ENCODE measurements at regions not wholly inside any gene's neighbourhood (a gene's known extent, or its start where the extent isn't known, plus 50 kb on each side); places are given as distances from the start of the nearest gene placed in this dataset.
A peak's percentile ranks its signal among the peaks of the same experiment; 100 is the strongest.
"Not testable (repeated sequence)": the region's sequence is repeated elsewhere in the genome, so short reads cannot be mapped to it uniquely, and the experiment has no call there.

GRCh38 chr12:126907900-126908764 is 1358.8 kb upstream of the TMEM132C start:
- DNase-seq (ENCODE audit: low spot score): no peak

- no peak for DNase-seq (ENCODE audit: low spot score)
Measured at GRCh38 chr12:126908765-126909142, 1358.2 kb upstream of the TMEM132C start.

- no peak for DNase-seq (ENCODE audit: low spot score)
Measured at GRCh38 chr12:126910570-126910969, 1356.4 kb upstream of the TMEM132C start.

GRCh38 chr12:126912111-126912510 is 1354.9 kb upstream of the TMEM132C start:
- DNase-seq (ENCODE audit: low spot score): no peak

- DNase-seq (ENCODE audit: low spot score): peak; percentile 40
Measured at GRCh38 chr12:126914170-126914793, 1352.7 kb upstream of the TMEM132C start.

GRCh38 chr12:126915309-126915708 is 1351.7 kb upstream of the TMEM132C start:
- DNase-seq (ENCODE audit: low spot score): no peak

- no peak for DNase-seq (ENCODE audit: low spot score)
Measured at GRCh38 chr12:126926023-126926594, 1340.9 kb upstream of the TMEM132C start.

GRCh38 chr12:126930234-126930633 is 1336.7 kb upstream of the TMEM132C start:
- no peak for DNase-seq (ENCODE audit: low spot score)

GRCh38 chr12:126932156-126932555 is 1334.8 kb upstream of the TMEM132C start:
- no peak for DNase-seq (ENCODE audit: low spot score)

GRCh38 chr12:126935435-126935834 is 1331.5 kb upstream of the TMEM132C start:
- no peak for DNase-seq (ENCODE audit: low spot score)

- no peak for DNase-seq (ENCODE audit: low spot score)
Measured at GRCh38 chr12:126936181-126936851, 1330.7 kb upstream of the TMEM132C start.

GRCh38 chr12:126937431-126937830 is 1329.5 kb upstream of the TMEM132C start:
- DNase-seq (ENCODE audit: low spot score): no peak

GRCh38 chr12:126944684-126945083 is 1322.3 kb upstream of the TMEM132C start:
- DNase-seq (ENCODE audit: low spot score): no peak

GRCh38 chr12:126946958-126947357 is 1320.0 kb upstream of the TMEM132C start:
- DNase-seq (ENCODE audit: low spot score): not testable (repeated sequence)

- DNase-seq (ENCODE audit: low spot score): no peak
Measured at GRCh38 chr12:126949558-126949957, 1317.4 kb upstream of the TMEM132C start.

- DNase-seq (ENCODE audit: low spot score): no peak
Measured at GRCh38 chr12:126950266-126950665, 1316.7 kb upstream of the TMEM132C start.

- DNase-seq (ENCODE audit: low spot score): no peak
Measured at GRCh38 chr12:126952096-126953007, 1314.6 kb upstream of the TMEM132C start.

- DNase-seq (ENCODE audit: low spot score): no peak
Measured at GRCh38 chr12:126953365-126953889, 1313.5 kb upstream of the TMEM132C start.

GRCh38 chr12:126960221-126960620 is 1306.7 kb upstream of the TMEM132C start:
- no peak for DNase-seq (ENCODE audit: low spot score)

- no peak for DNase-seq (ENCODE audit: low spot score)
Measured at GRCh38 chr12:126960709-126961108, 1306.3 kb upstream of the TMEM132C start.

GRCh38 chr12:126963825-126964224 is 1303.1 kb upstream of the TMEM132C start:
- no peak for DNase-seq (ENCODE audit: low spot score)
